Keratinocyte (primary cell): ENCODE measurements at regions not wholly inside any gene's neighbourhood (a gene's known extent, or its start where the extent isn't known, plus 50 kb on each side); places are given as distances from the start of the nearest gene placed in this dataset.

Experiments used
- EZH2 ChIP-seq: IDR thresholded peaks from one replicate; pipeline ENCODE4 v1.6.1; 2012; ENCODE audit warnings: inconsistent platforms, mild to moderate bottlenecking, low read length, moderate library complexity
- TF ChIP-seq, protein P1 (sequence below), 3 experiments: IDR thresholded peaks in 1 of 3; conservative IDR thresholded peaks in 1 of 3; optimal IDR thresholded peaks in 1 of 3; 2 replicates in 2 of 3; 3 replicates in 1 of 3; pipeline versions ENCODE3 to v1.5.1; 2011; ENCODE audit warnings: low read length in 3 of 3, mild to moderate bottlenecking in 3 of 3, moderate library complexity in 2 of 3, control low read depth in 1 of 3, inconsistent platforms in 1 of 3; ENCODE audit not compliant: insufficient read depth in 2 of 3; ENCODE audit errors: extremely low read depth in 1 of 3

- no peak for TF ChIP-seq EZH2
- TF ChIP-seq, protein P1, sequence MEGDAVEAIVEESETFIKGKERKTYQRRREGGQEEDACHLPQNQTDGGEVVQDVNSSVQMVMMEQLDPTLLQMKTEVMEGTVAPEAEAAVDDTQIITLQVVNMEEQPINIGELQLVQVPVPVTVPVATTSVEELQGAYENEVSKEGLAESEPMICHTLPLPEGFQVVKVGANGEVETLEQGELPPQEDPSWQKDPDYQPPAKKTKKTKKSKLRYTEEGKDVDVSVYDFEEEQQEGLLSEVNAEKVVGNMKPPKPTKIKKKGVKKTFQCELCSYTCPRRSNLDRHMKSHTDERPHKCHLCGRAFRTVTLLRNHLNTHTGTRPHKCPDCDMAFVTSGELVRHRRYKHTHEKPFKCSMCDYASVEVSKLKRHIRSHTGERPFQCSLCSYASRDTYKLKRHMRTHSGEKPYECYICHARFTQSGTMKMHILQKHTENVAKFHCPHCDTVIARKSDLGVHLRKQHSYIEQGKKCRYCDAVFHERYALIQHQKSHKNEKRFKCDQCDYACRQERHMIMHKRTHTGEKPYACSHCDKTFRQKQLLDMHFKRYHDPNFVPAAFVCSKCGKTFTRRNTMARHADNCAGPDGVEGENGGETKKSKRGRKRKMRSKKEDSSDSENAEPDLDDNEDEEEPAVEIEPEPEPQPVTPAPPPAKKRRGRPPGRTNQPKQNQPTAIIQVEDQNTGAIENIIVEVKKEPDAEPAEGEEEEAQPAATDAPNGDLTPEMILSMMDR (optimal IDR thresholded peaks at IDR 0.05 in 1 of 3, IDR thresholded peaks at IDR 0.05 in 1 of 3, conservative IDR thresholded peaks at IDR 0.05 in 1 of 3; ENCODE audit: extremely low read depth in 1 of 3, insufficient read depth in 2 of 3, low read length in 3 of 3) = no peak
Observed at GRCh38 chr12:85642288-85642687, 193.9 kb downstream of the RASSF9 start.
